ENCODE measurements at regions not wholly inside any gene's neighbourhood (a gene's known extent, or its start where the extent isn't known, plus 50 kb on each side); places are given as distances from the start of the nearest gene placed in this dataset.

DNA sequence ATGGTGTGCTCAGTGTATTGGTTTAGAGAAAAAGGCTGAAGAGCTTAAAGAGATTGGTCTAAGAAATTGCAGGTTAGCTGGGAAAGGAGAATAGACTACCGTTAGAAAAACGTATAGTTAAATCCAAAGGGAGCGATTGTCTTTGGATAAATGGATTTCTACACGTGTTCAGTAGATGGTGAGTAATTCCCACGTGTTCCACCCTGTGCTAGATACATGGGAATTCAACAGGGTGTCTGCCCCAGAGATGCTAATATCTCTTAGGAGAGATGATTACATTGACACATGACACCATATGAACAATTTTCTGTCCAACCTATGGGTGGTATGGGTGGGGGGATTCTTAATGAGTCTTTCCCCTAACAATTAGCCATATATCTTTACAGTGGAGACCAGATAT, 99.8 kb downstream of the TDRD15 start:
- TF ChIP-seq, protein P1, sequence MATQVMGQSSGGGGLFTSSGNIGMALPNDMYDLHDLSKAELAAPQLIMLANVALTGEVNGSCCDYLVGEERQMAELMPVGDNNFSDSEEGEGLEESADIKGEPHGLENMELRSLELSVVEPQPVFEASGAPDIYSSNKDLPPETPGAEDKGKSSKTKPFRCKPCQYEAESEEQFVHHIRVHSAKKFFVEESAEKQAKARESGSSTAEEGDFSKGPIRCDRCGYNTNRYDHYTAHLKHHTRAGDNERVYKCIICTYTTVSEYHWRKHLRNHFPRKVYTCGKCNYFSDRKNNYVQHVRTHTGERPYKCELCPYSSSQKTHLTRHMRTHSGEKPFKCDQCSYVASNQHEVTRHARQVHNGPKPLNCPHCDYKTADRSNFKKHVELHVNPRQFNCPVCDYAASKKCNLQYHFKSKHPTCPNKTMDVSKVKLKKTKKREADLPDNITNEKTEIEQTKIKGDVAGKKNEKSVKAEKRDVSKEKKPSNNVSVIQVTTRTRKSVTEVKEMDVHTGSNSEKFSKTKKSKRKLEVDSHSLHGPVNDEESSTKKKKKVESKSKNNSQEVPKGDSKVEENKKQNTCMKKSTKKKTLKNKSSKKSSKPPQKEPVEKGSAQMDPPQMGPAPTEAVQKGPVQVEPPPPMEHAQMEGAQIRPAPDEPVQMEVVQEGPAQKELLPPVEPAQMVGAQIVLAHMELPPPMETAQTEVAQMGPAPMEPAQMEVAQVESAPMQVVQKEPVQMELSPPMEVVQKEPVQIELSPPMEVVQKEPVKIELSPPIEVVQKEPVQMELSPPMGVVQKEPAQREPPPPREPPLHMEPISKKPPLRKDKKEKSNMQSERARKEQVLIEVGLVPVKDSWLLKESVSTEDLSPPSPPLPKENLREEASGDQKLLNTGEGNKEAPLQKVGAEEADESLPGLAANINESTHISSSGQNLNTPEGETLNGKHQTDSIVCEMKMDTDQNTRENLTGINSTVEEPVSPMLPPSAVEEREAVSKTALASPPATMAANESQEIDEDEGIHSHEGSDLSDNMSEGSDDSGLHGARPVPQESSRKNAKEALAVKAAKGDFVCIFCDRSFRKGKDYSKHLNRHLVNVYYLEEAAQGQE (IDR thresholded peaks at IDR 0.05; ENCODE audit: low read depth), result no peak
- TF ChIP-seq, protein P2, sequence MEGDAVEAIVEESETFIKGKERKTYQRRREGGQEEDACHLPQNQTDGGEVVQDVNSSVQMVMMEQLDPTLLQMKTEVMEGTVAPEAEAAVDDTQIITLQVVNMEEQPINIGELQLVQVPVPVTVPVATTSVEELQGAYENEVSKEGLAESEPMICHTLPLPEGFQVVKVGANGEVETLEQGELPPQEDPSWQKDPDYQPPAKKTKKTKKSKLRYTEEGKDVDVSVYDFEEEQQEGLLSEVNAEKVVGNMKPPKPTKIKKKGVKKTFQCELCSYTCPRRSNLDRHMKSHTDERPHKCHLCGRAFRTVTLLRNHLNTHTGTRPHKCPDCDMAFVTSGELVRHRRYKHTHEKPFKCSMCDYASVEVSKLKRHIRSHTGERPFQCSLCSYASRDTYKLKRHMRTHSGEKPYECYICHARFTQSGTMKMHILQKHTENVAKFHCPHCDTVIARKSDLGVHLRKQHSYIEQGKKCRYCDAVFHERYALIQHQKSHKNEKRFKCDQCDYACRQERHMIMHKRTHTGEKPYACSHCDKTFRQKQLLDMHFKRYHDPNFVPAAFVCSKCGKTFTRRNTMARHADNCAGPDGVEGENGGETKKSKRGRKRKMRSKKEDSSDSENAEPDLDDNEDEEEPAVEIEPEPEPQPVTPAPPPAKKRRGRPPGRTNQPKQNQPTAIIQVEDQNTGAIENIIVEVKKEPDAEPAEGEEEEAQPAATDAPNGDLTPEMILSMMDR (IDR thresholded peaks at IDR 0.05 in 2 of 3, conservative IDR thresholded peaks at IDR 0.05 in 1 of 3; ENCODE audit: borderline replicate concordance in 1 of 3, insufficient read depth in 1 of 3, low read depth in 2 of 3, low read length in 2 of 3), result no peak
- TF ChIP-seq, protein P3, sequence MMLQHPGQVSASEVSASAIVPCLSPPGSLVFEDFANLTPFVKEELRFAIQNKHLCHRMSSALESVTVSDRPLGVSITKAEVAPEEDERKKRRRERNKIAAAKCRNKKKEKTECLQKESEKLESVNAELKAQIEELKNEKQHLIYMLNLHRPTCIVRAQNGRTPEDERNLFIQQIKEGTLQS (IDR thresholded peaks at IDR 0.05), result no peak
- TF ChIP-seq POLR2AphosphoS5 (IDR thresholded peaks at IDR 0.05; ENCODE audit: low read depth, low read length) (no peak), POLR2A (IDR thresholded peaks at IDR 0.05; ENCODE audit: borderline replicate concordance, extremely low read depth, insufficient read depth, insufficient read length) (no peak), EZH2 (IDR thresholded peaks at IDR 0.05) (no peak)
